Stomach (tissue), 4 donors: ENCODE measurements at regions not wholly inside any gene's neighbourhood (a gene's known extent, or its start where the extent isn't known, plus 50 kb on each side); places are given as distances from the start of the nearest gene placed in this dataset.

ENCODE experiments used
- POLR2A ChIP-seq, 4 donors: fragments of 450-650 bp; IDR thresholded peaks; one replicate each; pipeline ENCODE4 v1.6.1; 2016; ENCODE audit warnings: antibody characterized with exemption in 4 of 4, control low read depth in 2 of 4, mild to moderate bottlenecking in 1 of 4, moderate library complexity in 1 of 4
- TF ChIP-seq, protein P1 (sequence below), 7 experiments: fragments of 450-650 bp in 4 of 7; fragments of 200-600 bp in 3 of 7; sonication (generic) in 3 of 7; IDR thresholded peaks; one replicate each; pipeline ENCODE4 v1.5.1; 2016 to 2019; ENCODE audit warnings: antibody characterized with exemption in 7 of 7, control low read depth in 2 of 7, mild to moderate bottlenecking in 1 of 7

DNA sequence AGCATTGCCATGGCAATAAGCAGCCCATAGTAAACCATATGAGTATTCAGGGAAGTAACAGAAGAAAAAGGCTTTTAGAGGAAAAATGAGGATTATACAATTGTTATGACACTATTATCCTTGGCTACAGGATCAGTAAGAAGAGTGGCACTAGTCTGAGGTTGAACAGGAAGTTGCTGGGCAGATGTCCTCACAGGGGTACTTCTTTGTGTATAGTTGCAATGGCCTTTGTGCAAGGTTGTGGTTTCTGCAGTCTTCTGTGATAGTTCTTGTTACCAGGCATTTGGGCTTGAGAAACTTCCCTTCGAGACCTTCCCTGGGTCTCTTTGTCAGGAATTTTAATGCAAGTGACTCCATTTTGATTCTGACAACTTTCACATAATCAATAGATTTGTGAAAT lies 100.6 kb upstream of the ATP11B start:
- no peak for TF ChIP-seq POLR2A (IDR thresholded peaks at IDR 0.05)
- TF ChIP-seq, protein P1, sequence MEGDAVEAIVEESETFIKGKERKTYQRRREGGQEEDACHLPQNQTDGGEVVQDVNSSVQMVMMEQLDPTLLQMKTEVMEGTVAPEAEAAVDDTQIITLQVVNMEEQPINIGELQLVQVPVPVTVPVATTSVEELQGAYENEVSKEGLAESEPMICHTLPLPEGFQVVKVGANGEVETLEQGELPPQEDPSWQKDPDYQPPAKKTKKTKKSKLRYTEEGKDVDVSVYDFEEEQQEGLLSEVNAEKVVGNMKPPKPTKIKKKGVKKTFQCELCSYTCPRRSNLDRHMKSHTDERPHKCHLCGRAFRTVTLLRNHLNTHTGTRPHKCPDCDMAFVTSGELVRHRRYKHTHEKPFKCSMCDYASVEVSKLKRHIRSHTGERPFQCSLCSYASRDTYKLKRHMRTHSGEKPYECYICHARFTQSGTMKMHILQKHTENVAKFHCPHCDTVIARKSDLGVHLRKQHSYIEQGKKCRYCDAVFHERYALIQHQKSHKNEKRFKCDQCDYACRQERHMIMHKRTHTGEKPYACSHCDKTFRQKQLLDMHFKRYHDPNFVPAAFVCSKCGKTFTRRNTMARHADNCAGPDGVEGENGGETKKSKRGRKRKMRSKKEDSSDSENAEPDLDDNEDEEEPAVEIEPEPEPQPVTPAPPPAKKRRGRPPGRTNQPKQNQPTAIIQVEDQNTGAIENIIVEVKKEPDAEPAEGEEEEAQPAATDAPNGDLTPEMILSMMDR (IDR thresholded peaks at IDR 0.05): no peak
